Panc1 (cell line): ENCODE measurements at regions not wholly inside any gene's neighbourhood (a gene's known extent, or its start where the extent isn't known, plus 50 kb on each side); places are given as distances from the start of the nearest gene placed in this dataset.

ENCODE experiments used
- ATAC-seq: fragments of 200-7000 bp; cut with Tn5 transposase; 2 replicates; pipeline ENCODE4 v1.9.1; 2020; ENCODE audit warnings: mild to moderate bottlenecking, moderate library complexity
- BruUV-seq: library from RNA; stranded (reverse); fragments of 400-500 nt; replicated peaks from 2 replicates; lab custom pipeline; 2021; lab: Mats Ljungman, UMichigan
- CTCF ChIA-PET: fragments of 300-600 bp; sonication (Branson Sonifier 250); formaldehyde crosslinking; loops from one replicate; lab custom pipeline; 2022; ENCODE audit warnings: antibody characterized with exemption; lab: Charles Lee
- POLR2A ChIA-PET: fragments of 300-600 bp; sonication (Branson Sonifier 250); formaldehyde crosslinking; loops from one replicate; lab custom pipeline; 2022; ENCODE audit warnings: antibody characterized with exemption; lab: Charles Lee
- DNase-seq: peaks from one replicate; pipeline ENCODE4 v3.0.0-alpha.2; 2010; ENCODE audit warnings: low read depth, low spot score
- H3K27ac ChIP-seq: 2 replicates; pipeline ENCODE4 v1.5.1; 2011; ENCODE audit warnings: mild to moderate bottlenecking, low read length, inconsistent platforms
- H3K27me3 ChIP-seq: fragments of 200-500 bp; sonication (Bioruptor generic); 2 replicates; pipeline ENCODE4 v1.6.0; 2014; ENCODE audit warnings: low read length, inconsistent platforms; ENCODE audit not compliant: control insufficient read depth, insufficient read depth
- H3K36me3 ChIP-seq: fragments of 200-500 bp; sonication (Bioruptor generic); 2 replicates; pipeline ENCODE4 v1.5.1; 2014; ENCODE audit warnings: inconsistent platforms, mild to moderate bottlenecking, low read length, moderate library complexity; ENCODE audit not compliant: control insufficient read depth, insufficient read depth
- H3K4me1 ChIP-seq: 2 replicates; pipeline ENCODE4 v1.5.1; 2011; ENCODE audit warnings: inconsistent platforms, mild to moderate bottlenecking, low read length, moderate library complexity; ENCODE audit not compliant: control insufficient read depth, insufficient read depth
- H3K4me3 ChIP-seq, 2 experiments: 2 replicates each; pipeline ENCODE4 v1.5.1; 2011 to 2012; ENCODE audit warnings: low read depth in 2 of 2, low read length in 2 of 2, mild to moderate bottlenecking in 2 of 2, inconsistent platforms in 1 of 2, moderate library complexity in 1 of 2
- H3K9me3 ChIP-seq: fragments of 200-500 bp; sonication (Bioruptor generic); 2 replicates; pipeline ENCODE4 v1.5.1; 2014; ENCODE audit warnings: low read depth, mild to moderate bottlenecking, inconsistent platforms, low read length, moderate library complexity; ENCODE audit not compliant: control insufficient read depth, insufficient read depth
- POLR2AphosphoS5 ChIP-seq: IDR thresholded peaks from 2 replicates; pipeline ENCODE4 v1.6.1; 2012; ENCODE audit warnings: mild to moderate bottlenecking, low read depth, low read length, moderate library complexity
- REST ChIP-seq, 2 experiments: IDR thresholded peaks; 2 replicates each; pipeline ENCODE4 v1.6.1; 2011 to 2012; ENCODE audit warnings: low read depth in 2 of 2, control low read depth in 1 of 2, low read length in 1 of 2, mild to moderate bottlenecking in 1 of 2, moderate library complexity in 1 of 2; ENCODE audit not compliant: insufficient read depth in 1 of 2
- SIN3A ChIP-seq: IDR thresholded peaks from 2 replicates; pipeline ENCODE4 v1.6.1; 2012; ENCODE audit warnings: low read depth, mild to moderate bottlenecking, low read length, moderate library complexity, borderline replicate concordance; ENCODE audit not compliant: insufficient read depth
- TCF7L2 ChIP-seq: IDR thresholded peaks from 2 replicates; pipeline ENCODE4 v1.6.1; 2011; ENCODE audit warnings: mild to moderate bottlenecking, low read depth, low read length, inconsistent platforms
- in situ Hi-C: cut with HindIII; loops from 2 replicates; pipeline ENCODE4 v1.10.0; 2016; ENCODE audit warnings: low sequenced_read_pairs, low pct_unique_long_range_greater_than_20kb
- intact Hi-C: fragments of 100-400 bp; cut with micrococcal nuclease; formaldehyde crosslinking; loops from one replicate; pipeline ENCODE4 v1.10.0; 2022; ENCODE audit not compliant: unreplicated experiment
- TF ChIP-seq, protein P1 (sequence below): fragments of 450-650 bp; IDR thresholded peaks from 2 replicates; pipeline ENCODE4 v1.5.1; 2017; ENCODE audit warnings: mild to moderate bottlenecking

- BruUV-seq, result no TSS peak
- Histone ChIP-seq H3K27me3 (peaks cover 2% of the 10 kb centered on the region; the same call in 1 of the 2 replicates), H3K27ac (no peak overlapping the region), H3K36me3 (no peaks in the 10 kb centered on the region), H3K4me3 (no peak overlapping the region), H3K9me3 (no peaks in the 10 kb centered on the region), H3K4me1 (no peaks in the 10 kb centered on the region)
- CTCF ChIA-PET, result no interaction called here
- in situ Hi-C loops (no loop called here), intact Hi-C loops (no loop called here)
- no peak for DNase-seq
- no peak for ATAC-seq
- TF ChIP-seq TCF7L2, result no peak
- no peak for TF ChIP-seq SIN3A
- no peak for TF ChIP-seq REST (IDR thresholded peaks at IDR 0.05; ENCODE audit: insufficient read depth in 1 of 2, low read depth in 2 of 2, low read length in 1 of 2)
- TF ChIP-seq, protein P1, sequence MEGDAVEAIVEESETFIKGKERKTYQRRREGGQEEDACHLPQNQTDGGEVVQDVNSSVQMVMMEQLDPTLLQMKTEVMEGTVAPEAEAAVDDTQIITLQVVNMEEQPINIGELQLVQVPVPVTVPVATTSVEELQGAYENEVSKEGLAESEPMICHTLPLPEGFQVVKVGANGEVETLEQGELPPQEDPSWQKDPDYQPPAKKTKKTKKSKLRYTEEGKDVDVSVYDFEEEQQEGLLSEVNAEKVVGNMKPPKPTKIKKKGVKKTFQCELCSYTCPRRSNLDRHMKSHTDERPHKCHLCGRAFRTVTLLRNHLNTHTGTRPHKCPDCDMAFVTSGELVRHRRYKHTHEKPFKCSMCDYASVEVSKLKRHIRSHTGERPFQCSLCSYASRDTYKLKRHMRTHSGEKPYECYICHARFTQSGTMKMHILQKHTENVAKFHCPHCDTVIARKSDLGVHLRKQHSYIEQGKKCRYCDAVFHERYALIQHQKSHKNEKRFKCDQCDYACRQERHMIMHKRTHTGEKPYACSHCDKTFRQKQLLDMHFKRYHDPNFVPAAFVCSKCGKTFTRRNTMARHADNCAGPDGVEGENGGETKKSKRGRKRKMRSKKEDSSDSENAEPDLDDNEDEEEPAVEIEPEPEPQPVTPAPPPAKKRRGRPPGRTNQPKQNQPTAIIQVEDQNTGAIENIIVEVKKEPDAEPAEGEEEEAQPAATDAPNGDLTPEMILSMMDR, result no peak
- TF ChIP-seq POLR2AphosphoS5, result no peak
- POLR2A ChIA-PET, result no interaction called here
These were observed 104.4 kb upstream of the CCDC196 start for GRCh38 chr14:66381755-66382154.

DNA sequence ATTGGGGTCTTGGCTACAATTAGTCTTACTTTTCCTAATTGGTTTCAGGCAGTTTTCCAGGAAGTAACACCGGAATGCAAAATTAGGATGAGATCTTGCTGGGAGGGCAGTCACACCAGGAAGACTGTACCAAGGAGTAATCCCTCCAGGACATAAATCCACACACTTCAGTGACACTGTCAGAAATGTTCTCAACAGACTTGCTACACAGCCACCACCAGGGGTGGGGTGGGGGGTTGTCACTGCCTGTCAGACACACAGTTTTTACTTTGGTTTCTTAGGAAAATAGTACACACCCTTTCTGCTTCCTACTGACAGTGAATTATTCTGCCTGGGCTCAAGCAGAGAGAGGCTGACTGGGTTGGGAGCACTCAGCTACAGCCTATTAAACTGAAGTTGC is 102.9 kb upstream of the CCDC196 start:
- POLR2A ChIA-PET, result no interaction called here
- no peak for ATAC-seq

More for the DNA sequence above, 102.9 kb upstream of the CCDC196 start:
- in situ Hi-C loops, result no loop called here
- TF ChIP-seq TCF7L2 (no peak), SIN3A (no peak), POLR2AphosphoS5 (no peak), REST (IDR thresholded peaks at IDR 0.05; ENCODE audit: insufficient read depth in 1 of 2, low read depth in 2 of 2, low read length in 1 of 2) (no peak)
- TF ChIP-seq, protein P1, result no peak
- no peaks in the 10 kb centered on the region for H3K4me1 ChIP-seq
- H3K4me3 ChIP-seq, result no peak overlapping the region
- no peaks in the 10 kb centered on the region; the same call in 1 of the 2 replicates for H3K27me3 ChIP-seq
- H3K9me3 ChIP-seq, result no peaks in the 10 kb centered on the region
- no peak overlapping the region for H3K27ac ChIP-seq
- DNase-seq, result no peak
- no TSS peak for BruUV-seq
- CTCF ChIA-PET, result no interaction called here
- intact Hi-C loops, result no loop called here
- no peaks in the 10 kb centered on the region for H3K36me3 ChIP-seq
